Stomach (tissue), 8 donors: ENCODE measurements at regions not wholly inside any gene's neighbourhood (a gene's known extent, or its start where the extent isn't known, plus 50 kb on each side); places are given as distances from the start of the nearest gene placed in this dataset.

Experiments used
- DNase-seq, 2 donors: peaks; one replicate each; pipeline versions ENCODE4 v3.0.0 to v3.0.0-alpha.2; 2013 to 2019
- H3K27ac ChIP-seq, 5 donors: fragments of 200-600 bp in 4 of 5; sonication (generic) in 4 of 5; one replicate each; pipeline ENCODE4 v1.5.1; 2013 to 2019; ENCODE audit warnings: mild to moderate bottlenecking in 1 of 5, moderate library complexity in 1 of 5
- H3K27me3 ChIP-seq, 3 donors: fragments of 200-600 bp; sonication (generic); one replicate each; pipeline ENCODE4 v1.5.1; 2017 to 2019; ENCODE audit warnings: mixed run types in 1 of 3
- H3K36me3 ChIP-seq, 4 donors: fragments of 200-600 bp; sonication (generic); 1 replicate in 3 of 4; 2 replicates in 1 of 4; pipeline ENCODE4 v1.5.1; 2016 to 2019
- H3K4me1 ChIP-seq, 4 donors: fragments of 200-600 bp; sonication (generic); one replicate each; pipeline ENCODE4 v1.5.1; 2016 to 2019
- H3K4me3 ChIP-seq, 4 donors: fragments of 200-600 bp; sonication (generic) in 3 of 4; one replicate each; pipeline ENCODE4 v1.5.1; 2016 to 2019; ENCODE audit warnings: mild to moderate bottlenecking in 1 of 4
- H3K9me3 ChIP-seq, 4 donors: fragments of 200-600 bp; sonication (generic); one replicate each; pipeline ENCODE4 v1.5.1; 2016 to 2019
- EP300 ChIP-seq: sonication (generic); formaldehyde crosslinking; IDR thresholded peaks from one replicate; pipeline ENCODE4 v1.6.1; 2017; ENCODE audit warnings: antibody characterized with exemption
- POLR2A ChIP-seq, 4 donors: fragments of 450-650 bp; IDR thresholded peaks; one replicate each; pipeline ENCODE4 v1.6.1; 2016; ENCODE audit warnings: antibody characterized with exemption in 4 of 4, control low read depth in 2 of 4, mild to moderate bottlenecking in 1 of 4, moderate library complexity in 1 of 4
- POLR2AphosphoS5 ChIP-seq, 3 donors: sonication (generic); formaldehyde crosslinking; IDR thresholded peaks; one replicate each; pipeline ENCODE4 v1.6.1; 2016; ENCODE audit warnings: antibody characterized with exemption in 3 of 3
- WGBS, 5 donors: extraction: QIAGEN DNeasy Blood & Tissue Kit in 3 of 5; methylation state at CpG; one replicate each; pipeline versions ENCODE4 v1.1.5 to v1.1.7; 2013 to 2018; 5-methylcytosine and 5-hydroxymethylcytosine counted together
- intact Hi-C: fragments of 100-400 bp; cut with DNase I; formaldehyde crosslinking; loops from one replicate; pipeline ENCODE4 v1.15.1; 2023; ENCODE audit warnings: low total_unique reads
- TF ChIP-seq, protein P1 (sequence below), 7 experiments: fragments of 450-650 bp in 4 of 7; fragments of 200-600 bp in 3 of 7; sonication (generic) in 3 of 7; IDR thresholded peaks; one replicate each; pipeline ENCODE4 v1.5.1; 2016 to 2019; ENCODE audit warnings: antibody characterized with exemption in 7 of 7, control low read depth in 2 of 7, mild to moderate bottlenecking in 1 of 7
- donor health status: healthy with polysubstance abuse.
- donor health status: Bipolar disorder and iron deficiency.
- donor health status: healthy.

DNA sequence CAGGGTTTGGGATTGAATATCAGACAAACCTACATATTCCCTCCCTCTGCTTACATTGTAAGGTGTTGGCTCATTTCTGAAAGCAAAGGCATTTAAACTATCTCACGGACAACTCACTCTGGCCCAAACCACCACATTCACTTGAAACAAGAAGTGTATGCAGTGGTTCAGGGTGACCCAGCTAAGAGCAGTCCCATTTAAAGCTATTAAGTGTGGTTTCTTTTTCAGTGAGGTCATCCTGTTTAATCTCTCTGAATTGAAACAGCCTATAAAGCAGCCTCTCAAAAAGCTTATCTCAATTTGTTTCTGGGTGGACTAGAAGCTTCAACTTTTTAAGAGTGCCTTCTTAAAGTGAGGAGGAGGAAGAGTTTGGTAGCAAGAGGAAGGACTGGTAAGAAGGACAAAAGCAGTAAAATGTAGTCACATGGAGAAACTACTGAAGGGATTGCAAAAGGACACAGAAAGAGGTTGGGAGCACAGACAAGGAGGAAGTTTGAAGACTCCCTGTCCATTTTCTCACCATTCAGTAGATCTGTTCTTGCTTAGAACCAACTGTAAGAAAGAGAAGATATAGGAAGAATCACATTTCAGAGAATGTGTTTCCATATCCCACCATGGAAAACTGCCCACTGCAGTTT lies 151.6 kb downstream of the TMCO5A start:
- TF ChIP-seq POLR2AphosphoS5 (IDR thresholded peaks at IDR 0.05) (no peak), POLR2A (IDR thresholded peaks at IDR 0.05) (no peak), EP300 (no peak)
- TF ChIP-seq, protein P1, sequence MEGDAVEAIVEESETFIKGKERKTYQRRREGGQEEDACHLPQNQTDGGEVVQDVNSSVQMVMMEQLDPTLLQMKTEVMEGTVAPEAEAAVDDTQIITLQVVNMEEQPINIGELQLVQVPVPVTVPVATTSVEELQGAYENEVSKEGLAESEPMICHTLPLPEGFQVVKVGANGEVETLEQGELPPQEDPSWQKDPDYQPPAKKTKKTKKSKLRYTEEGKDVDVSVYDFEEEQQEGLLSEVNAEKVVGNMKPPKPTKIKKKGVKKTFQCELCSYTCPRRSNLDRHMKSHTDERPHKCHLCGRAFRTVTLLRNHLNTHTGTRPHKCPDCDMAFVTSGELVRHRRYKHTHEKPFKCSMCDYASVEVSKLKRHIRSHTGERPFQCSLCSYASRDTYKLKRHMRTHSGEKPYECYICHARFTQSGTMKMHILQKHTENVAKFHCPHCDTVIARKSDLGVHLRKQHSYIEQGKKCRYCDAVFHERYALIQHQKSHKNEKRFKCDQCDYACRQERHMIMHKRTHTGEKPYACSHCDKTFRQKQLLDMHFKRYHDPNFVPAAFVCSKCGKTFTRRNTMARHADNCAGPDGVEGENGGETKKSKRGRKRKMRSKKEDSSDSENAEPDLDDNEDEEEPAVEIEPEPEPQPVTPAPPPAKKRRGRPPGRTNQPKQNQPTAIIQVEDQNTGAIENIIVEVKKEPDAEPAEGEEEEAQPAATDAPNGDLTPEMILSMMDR (IDR thresholded peaks at IDR 0.05): no peak
- WGBS, 5 donors: 24 to 53% (median 42%) methylated on average over 1 of the region's 1 CpG
- intact Hi-C loops: no loop called here

GRCh38 chr15:38086611-38087010 lies 152.2 kb downstream of the TMCO5A start:
- Histone ChIP-seq H3K9me3 (no peaks in the 10 kb centered on the region), H3K4me3 (no peak overlapping the region), H3K27ac (peak overlapping the region in 1 of 5 donors; percentile 33), H3K36me3 (no peaks in the 10 kb centered on the region), H3K27me3 (no peaks in the 10 kb centered on the region), H3K4me1 (peaks cover 3 to 25% (median 14%) of the 10 kb centered on the region in 4 donors)
- intact Hi-C loops: no loop called here
- 80 to 92% (median 88%) methylated on average over 2 of the region's 2 CpGs for WGBS, 5 donors
- no peak for TF ChIP-seq EP300
- no peak for TF ChIP-seq POLR2A (IDR thresholded peaks at IDR 0.05)
- no peak for TF ChIP-seq POLR2AphosphoS5 (IDR thresholded peaks at IDR 0.05)
- TF ChIP-seq, protein P1 (IDR thresholded peaks at IDR 0.05): no peak
- no peak for DNase-seq

More for the DNA sequence above, 151.6 kb downstream of the TMCO5A start:
- H3K9me3 ChIP-seq: no peaks in the 10 kb centered on the region
- H3K27ac ChIP-seq: peak overlapping the region in 3 of 5 donors; percentile 14 to 48 (median 33)
- no peaks in the 10 kb centered on the region for H3K27me3 ChIP-seq
- no peaks in the 10 kb centered on the region for H3K36me3 ChIP-seq
- H3K4me3 ChIP-seq: no peak overlapping the region
- peaks cover 3 to 25% (median 14%) of the 10 kb centered on the region in 4 donors for H3K4me1 ChIP-seq
- no peak for DNase-seq

DNA sequence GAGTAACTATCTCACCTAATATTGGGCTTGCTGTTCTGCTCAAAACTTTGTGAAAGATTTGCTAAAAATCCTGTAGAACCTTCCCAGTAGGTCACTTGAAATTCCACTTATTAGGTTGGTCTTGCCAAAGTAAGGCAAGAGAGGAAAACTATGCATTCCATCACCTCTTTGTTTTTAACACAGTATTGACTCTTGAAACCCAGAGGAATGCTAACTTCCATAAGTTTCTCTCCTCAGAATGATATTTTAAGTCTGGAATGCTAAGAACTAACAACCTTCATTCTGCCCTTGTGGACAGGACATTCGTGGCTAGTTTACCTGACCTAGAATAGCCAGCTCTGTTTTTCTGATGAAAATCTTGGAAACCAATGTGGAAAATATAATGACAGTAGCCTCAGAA lies 154.5 kb downstream of the TMCO5A start:
- Histone ChIP-seq H3K36me3 (no peaks in the 10 kb centered on the region), H3K27ac (no peak overlapping the region), H3K9me3 (no peaks in the 10 kb centered on the region), H3K4me1 (peaks cover 3 to 24% (median 14%) of the 10 kb centered on the region in 4 donors), H3K4me3 (no peak overlapping the region), H3K27me3 (no peaks in the 10 kb centered on the region)
- TF ChIP-seq EP300: no peak
- TF ChIP-seq POLR2A (IDR thresholded peaks at IDR 0.05): no peak
- no peak for TF ChIP-seq POLR2AphosphoS5 (IDR thresholded peaks at IDR 0.05)
- TF ChIP-seq, protein P1 (IDR thresholded peaks at IDR 0.05): no peak
- intact Hi-C loops: no loop called here
- WGBS, 5 donors: 45 to 61% (median 58%) methylated on average over 1 of the region's 1 CpG
- no peak for DNase-seq

DNA sequence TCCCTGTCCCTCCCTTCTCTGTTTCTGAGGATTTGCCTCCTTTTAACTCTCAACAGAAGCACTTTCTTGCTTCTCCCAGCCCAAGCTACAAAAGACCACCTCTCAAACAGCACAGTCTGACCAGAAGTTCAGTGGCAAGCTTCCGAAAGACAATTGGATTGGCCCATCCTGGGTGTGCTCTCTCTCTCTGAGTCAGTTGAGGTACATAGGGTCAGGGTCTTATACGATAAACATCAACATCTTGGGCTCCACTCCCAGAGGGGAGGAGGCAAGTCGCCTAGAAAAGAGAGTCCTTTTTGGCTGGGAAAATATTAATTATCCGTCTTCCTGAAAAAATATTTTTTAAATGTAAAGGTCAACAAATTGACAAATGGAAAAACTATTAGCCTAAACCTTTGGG lies 155.8 kb downstream of the TMCO5A start:
- DNase-seq: no peak
- intact Hi-C loops: no loop called here
- H3K9me3 ChIP-seq: no peaks in the 10 kb centered on the region
- H3K27ac ChIP-seq: peak overlapping the region in 2 of 5 donors; percentile 11 to 25
- no peaks in the 10 kb centered on the region for H3K36me3 ChIP-seq
- H3K4me1 ChIP-seq: peaks cover 3 to 17% (median 9%) of the 10 kb centered on the region in 4 donors
- TF ChIP-seq, protein P1 (IDR thresholded peaks at IDR 0.05): no peak
- H3K27me3 ChIP-seq: no peaks in the 10 kb centered on the region
- no peak overlapping the region for H3K4me3 ChIP-seq
- WGBS, 5 donors: 76 to 87% (median 80%) methylated on average over 4 of the region's 4 CpGs
